ENCODE measurements at regions not wholly inside any gene's neighbourhood (a gene's known extent, or its start where the extent isn't known, plus 50 kb on each side); places are given as distances from the start of the nearest gene placed in this dataset.

DNA sequence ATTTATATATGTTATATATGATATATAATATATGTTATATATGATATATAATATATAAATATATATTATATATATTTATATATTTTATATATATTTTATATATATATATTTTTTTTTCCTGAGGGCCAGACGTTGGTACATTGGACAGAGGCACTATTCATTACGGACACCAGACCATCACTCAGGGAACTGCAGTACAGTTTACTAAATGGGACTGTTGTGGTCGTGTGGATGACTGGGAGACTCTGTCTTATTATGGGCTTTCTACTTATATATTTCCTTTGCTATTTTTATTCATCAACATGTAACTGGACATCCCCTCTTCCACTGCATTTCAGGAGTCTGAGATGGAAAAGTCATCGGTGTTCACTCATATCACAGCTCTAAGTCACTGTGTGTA, 87.1 kb upstream of the PRKCQ start:
- H3K4me3 ChIP-seq: no peak overlapping the region

DNA sequence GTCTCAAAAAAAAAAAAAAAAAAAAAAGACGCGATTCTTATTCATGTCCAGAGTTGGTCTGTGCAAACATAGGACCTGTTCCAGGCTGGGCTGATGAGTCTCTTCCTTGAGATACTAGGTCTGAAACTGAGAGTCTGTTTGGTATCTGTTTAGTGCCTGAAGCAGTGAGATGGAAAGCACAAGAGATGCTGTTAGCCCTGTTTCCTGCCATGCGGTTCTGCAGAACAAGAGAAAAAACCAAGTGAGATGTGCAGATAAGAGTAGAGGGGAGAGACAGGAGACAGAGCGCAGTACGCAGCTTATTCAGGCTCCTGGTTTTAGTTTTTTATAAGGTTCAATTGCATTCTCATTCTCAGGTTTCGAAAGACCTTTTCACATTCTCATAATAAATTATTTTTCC, 85.8 kb upstream of the PRKCQ start:
- H3K9me3 ChIP-seq (ENCODE audit: low read depth): no peaks in the 10 kb centered on the region
- DNase-seq (ENCODE audit: low spot score): no peak
- no peaks in the 10 kb centered on the region for H4K20me1 ChIP-seq (ENCODE audit: low read depth)
- no peaks in the 10 kb centered on the region for H3K27me3 ChIP-seq
- no peak overlapping the region for H3K27ac ChIP-seq
- H3K4me1 ChIP-seq: no peaks in the 10 kb centered on the region
- Mint-ChIP-seq H3K27me3 (ENCODE audit: insufficient read depth, low read depth) (no peaks in the 10 kb centered on the region), H3K27ac (no peak overlapping the region), H3K9me3 (no peaks in the 10 kb centered on the region), H3K36me3 (no peaks in the 10 kb centered on the region), H3K4me1 (no peaks in the 10 kb centered on the region), H3K4me3 (no peak overlapping the region)
- no peak overlapping the region for H2AFZ ChIP-seq (replicated peaks)
- H3K4me3 ChIP-seq: no peak overlapping the region
- H3K79me2 ChIP-seq (ENCODE audit: low read depth): no peaks in the 10 kb centered on the region
- H3K4me2 ChIP-seq: no peak overlapping the region
- H3F3A ChIP-seq (ENCODE audit: low read depth): no peaks in the 10 kb centered on the region
- H3K36me3 ChIP-seq: no peaks in the 10 kb centered on the region
- no peak for TF ChIP-seq EZH2 (IDR thresholded peaks at IDR 0.05)
- TF ChIP-seq EZH2phosphoT487 (IDR thresholded peaks at IDR 0.05): no peak
- TF ChIP-seq, protein P1, sequence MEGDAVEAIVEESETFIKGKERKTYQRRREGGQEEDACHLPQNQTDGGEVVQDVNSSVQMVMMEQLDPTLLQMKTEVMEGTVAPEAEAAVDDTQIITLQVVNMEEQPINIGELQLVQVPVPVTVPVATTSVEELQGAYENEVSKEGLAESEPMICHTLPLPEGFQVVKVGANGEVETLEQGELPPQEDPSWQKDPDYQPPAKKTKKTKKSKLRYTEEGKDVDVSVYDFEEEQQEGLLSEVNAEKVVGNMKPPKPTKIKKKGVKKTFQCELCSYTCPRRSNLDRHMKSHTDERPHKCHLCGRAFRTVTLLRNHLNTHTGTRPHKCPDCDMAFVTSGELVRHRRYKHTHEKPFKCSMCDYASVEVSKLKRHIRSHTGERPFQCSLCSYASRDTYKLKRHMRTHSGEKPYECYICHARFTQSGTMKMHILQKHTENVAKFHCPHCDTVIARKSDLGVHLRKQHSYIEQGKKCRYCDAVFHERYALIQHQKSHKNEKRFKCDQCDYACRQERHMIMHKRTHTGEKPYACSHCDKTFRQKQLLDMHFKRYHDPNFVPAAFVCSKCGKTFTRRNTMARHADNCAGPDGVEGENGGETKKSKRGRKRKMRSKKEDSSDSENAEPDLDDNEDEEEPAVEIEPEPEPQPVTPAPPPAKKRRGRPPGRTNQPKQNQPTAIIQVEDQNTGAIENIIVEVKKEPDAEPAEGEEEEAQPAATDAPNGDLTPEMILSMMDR (IDR thresholded peaks at IDR 0.05): no peak
- H3K9ac ChIP-seq: no peak overlapping the region

More for the DNA sequence above, 87.1 kb upstream of the PRKCQ start:
- Histone ChIP-seq H4K20me1 (ENCODE audit: low read depth) (no peaks in the 10 kb centered on the region), H3K27me3 (no peaks in the 10 kb centered on the region), H3K9me3 (ENCODE audit: low read depth) (no peaks in the 10 kb centered on the region), H3F3A (ENCODE audit: low read depth) (no peaks in the 10 kb centered on the region), H3K36me3 (no peaks in the 10 kb centered on the region), H3K9ac (no peak overlapping the region), H3K79me2 (ENCODE audit: low read depth) (no peaks in the 10 kb centered on the region), H3K4me2 (no peak overlapping the region), H2AFZ (replicated peaks) (no peak overlapping the region), H3K4me1 (no peaks in the 10 kb centered on the region), H3K27ac (no peak overlapping the region)
- Mint-ChIP-seq H3K27me3 (ENCODE audit: insufficient read depth, low read depth) (no peaks in the 10 kb centered on the region), H3K27ac (no peak overlapping the region), H3K9me3 (no peaks in the 10 kb centered on the region), H3K36me3 (no peaks in the 10 kb centered on the region), H3K4me3 (no peak overlapping the region), H3K4me1 (no peaks in the 10 kb centered on the region)
- no peak for DNase-seq (ENCODE audit: low spot score)
- TF ChIP-seq EZH2 (IDR thresholded peaks at IDR 0.05) (no peak), EZH2phosphoT487 (IDR thresholded peaks at IDR 0.05) (no peak)
- TF ChIP-seq, protein P1 (IDR thresholded peaks at IDR 0.05): no peak

DNA sequence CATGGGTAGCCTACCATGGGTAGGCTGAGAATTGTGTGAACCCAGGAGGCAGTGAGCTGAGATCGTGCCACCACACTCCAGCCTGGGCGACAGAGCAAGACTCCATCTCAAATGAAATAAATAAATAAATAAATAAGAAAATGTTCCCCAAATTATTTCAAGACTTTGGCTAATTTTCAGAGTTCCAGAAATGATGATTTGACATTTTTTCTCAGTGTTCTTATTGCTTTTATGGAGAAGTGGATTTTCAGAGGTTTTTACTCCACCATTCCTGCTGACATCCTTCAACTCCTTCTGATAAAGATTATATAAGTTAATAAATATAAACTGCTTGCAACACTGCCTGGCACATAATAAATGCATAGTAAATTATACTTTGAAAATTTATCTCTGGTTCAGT, 80.4 kb upstream of the PRKCQ start:
- H3F3A ChIP-seq (ENCODE audit: low read depth): no peaks in the 10 kb centered on the region
- H3K9ac ChIP-seq: no peak overlapping the region
- no peaks in the 10 kb centered on the region for H3K27me3 Mint-ChIP-seq (ENCODE audit: insufficient read depth, low read depth)
- no peak overlapping the region for H3K4me3 ChIP-seq
- no peaks in the 10 kb centered on the region for H3K4me1 ChIP-seq
- no peak overlapping the region for H3K27ac ChIP-seq
- no peak overlapping the region for H3K4me3 Mint-ChIP-seq
- H3K4me2 ChIP-seq: no peak overlapping the region
- H2AFZ ChIP-seq (replicated peaks): no peak overlapping the region
- no peaks in the 10 kb centered on the region for H3K27me3 ChIP-seq
- no peaks in the 10 kb centered on the region for H3K36me3 Mint-ChIP-seq
- H3K79me2 ChIP-seq (ENCODE audit: low read depth): no peaks in the 10 kb centered on the region
- H3K4me1 Mint-ChIP-seq: no peaks in the 10 kb centered on the region
- H3K9me3 ChIP-seq (ENCODE audit: low read depth): no peaks in the 10 kb centered on the region
- TF ChIP-seq EZH2phosphoT487 (IDR thresholded peaks at IDR 0.05): no peak
- no peak for TF ChIP-seq EZH2 (IDR thresholded peaks at IDR 0.05)
- TF ChIP-seq, protein P1 (IDR thresholded peaks at IDR 0.05): no peak
- no peaks in the 10 kb centered on the region for H4K20me1 ChIP-seq (ENCODE audit: low read depth)
- no peak overlapping the region for H3K27ac Mint-ChIP-seq
- no peak for DNase-seq (ENCODE audit: low spot score)
- H3K9me3 Mint-ChIP-seq: peaks cover 2% of the 10 kb centered on the region
- no peaks in the 10 kb centered on the region for H3K36me3 ChIP-seq

All from neural progenitor cell (in vitro differentiated cells).